Peyer's patch (tissue), 4 donors: ENCODE measurements at regions not wholly inside any gene's neighbourhood (a gene's known extent, or its start where the extent isn't known, plus 50 kb on each side); places are given as distances from the start of the nearest gene placed in this dataset.

Experiments
- CTCF ChIP-seq, 6 experiments: fragments of 450-650 bp in 4 of 6; fragments of 200-600 bp in 2 of 6; sonication (generic) in 1 of 6; IDR thresholded peaks; one replicate each; pipeline ENCODE4 v1.5.1; 2017 to 2019; ENCODE audit warnings: antibody characterized with exemption in 6 of 6, mild to moderate bottlenecking in 3 of 6, moderate library complexity in 1 of 6
- POLR2A ChIP-seq, 2 donors: fragments of 450-650 bp; IDR thresholded peaks; one replicate each; pipeline ENCODE4 v1.5.1; 2017; ENCODE audit warnings: antibody characterized with exemption in 2 of 2, mild to moderate bottlenecking in 2 of 2, moderate library complexity in 2 of 2

- TF ChIP-seq CTCF (IDR thresholded peaks at IDR 0.05) = no peak
- TF ChIP-seq POLR2A (IDR thresholded peaks at IDR 0.05) = no peak
Observed at GRCh38 chr7:50940621-50941020, 157.9 kb upstream of the GRB10 start.
